Heart right ventricle (tissue), 16 donors: ENCODE measurements at regions not wholly inside any gene's neighbourhood (a gene's known extent, or its start where the extent isn't known, plus 50 kb on each side); places are given as distances from the start of the nearest gene placed in this dataset.

Experiments
- ATAC-seq, 8 donors: fragments of 200-7000 bp; cut with Tn5 transposase; one replicate each; pipeline ENCODE4 v1.9.1; 2020; ENCODE audit warnings: mild to moderate bottlenecking in 8 of 8, moderate library complexity in 8 of 8, moderate number of reproducible peaks in 1 of 8
- DNase-seq, 2 donors: peaks; one replicate each; pipeline ENCODE4 v3.0.0-alpha.2; 2020
- H3K27ac ChIP-seq, 10 donors: fragments of 200-600 bp; sonication (generic) in 2 of 10; one replicate each; pipeline versions ENCODE4 v1.5.0 to v1.8.0; 2020 to 2022; ENCODE audit warnings: mild to moderate bottlenecking in 3 of 10
- H3K27me3 ChIP-seq, 7 donors: fragments of 200-600 bp; one replicate each; pipeline ENCODE4 v1.8.0; 2021 to 2022; ENCODE audit warnings: mild to moderate bottlenecking in 2 of 7
- H3K36me3 ChIP-seq, 9 donors: fragments of 200-600 bp; sonication (generic) in 1 of 9; one replicate each; pipeline versions ENCODE4 v1.5.0 to v1.8.0; 2020 to 2022; ENCODE audit warnings: mild to moderate bottlenecking in 2 of 9
- H3K4me1 ChIP-seq, 9 donors: fragments of 200-600 bp; sonication (generic) in 1 of 9; one replicate each; pipeline versions ENCODE4 v1.5.0 to v1.8.0; 2020 to 2022; ENCODE audit warnings: mild to moderate bottlenecking in 4 of 9
- H3K4me3 ChIP-seq, 10 donors: fragments of 200-600 bp; sonication (generic) in 2 of 10; one replicate each; pipeline versions ENCODE4 v1.5.0 to v1.8.0; 2020 to 2022; ENCODE audit warnings: mild to moderate bottlenecking in 7 of 10, moderate library complexity in 2 of 10
- H3K9me3 ChIP-seq, 11 donors: fragments of 200-600 bp in 10 of 11; sonication (generic) in 2 of 11; one replicate each; pipeline versions ENCODE4 v1.5.0 to v1.8.0; 2013 to 2022; ENCODE audit warnings: mild to moderate bottlenecking in 2 of 11, control low read depth in 1 of 11, moderate library complexity in 1 of 11
- CTCF ChIP-seq, 9 donors: fragments of 200-600 bp; sonication (generic) in 2 of 9; IDR thresholded peaks; one replicate each; pipeline versions ENCODE4 v1.5.0 to v1.8.0; 2021 to 2022; ENCODE audit warnings: antibody characterized with exemption in 9 of 9, mild to moderate bottlenecking in 5 of 9, moderate library complexity in 1 of 9
- WGBS, 2 donors: extraction: QIAGEN DNeasy Blood & Tissue Kit; methylation state at CpG; one replicate each; pipeline ENCODE4 v1.1.7; 2013; ENCODE audit warnings: inconsistent platforms in 1 of 2; 5-methylcytosine and 5-hydroxymethylcytosine counted together
- intact Hi-C, 10 donors: fragments of 100-400 bp; cut with DNase I; formaldehyde crosslinking; loops; one replicate each; pipeline versions ENCODE4 v1.11.1 to v1.14.2; 2022
- donor health status: Arrhythmogenic right ventricular cardiomyopathy.
- donor health status: ischemic (EF 13 %, LVEDD 7.1; RV severe dilation, severe dysfunction).
- donor health status: healthy with polysubstance abuse.
- donor health status: DM: no; HTN: yes; CAD: no.
- donor health status: DM: no; HTN: no; CAD: no.
- donor health status: ischemic (EF 25% LVEDD 6.9; RV normal size, moderate dysfunction).
- donor health status: ischemic (EF 25% LVEDD 5.7; RV mildly dilated, moderate dysfunction).
- donor health status: healthy.
- donor health status: DM: yes; HTN: yes; CAD: no.
- donor health status: Ischemic cardiomyopathy.
- donor health status: ischemic (EF 35%, LVEDD 5.7; RV mildly dilated, moderate dysfunction).
- donor health status: nonischemic (EF 11% LVEDD 7.7; RV severe dilation, severe dysfunction).
- donor health status: DM: yes; HTN: yes; CAD: no.
- donor health status: PGD.
- donor health status: ischemic (EF 29% LVEDD 5.4; RV normal size, mild dysfunction).
- donor health status: nonischemic (EF 23%, LVEDD 6.1; RV moderate dilation, normal function).

GRCh38 chrX:13261348-13261747, 58.5 kb downstream of the ATXN3L start:
- TF ChIP-seq CTCF (IDR thresholded peaks at IDR 0.05): no peak
- Histone ChIP-seq H3K9me3 (no peaks in the 10 kb centered on the region), H3K27ac (no peak overlapping the region), H3K36me3 (no peaks in the 10 kb centered on the region), H3K27me3 (peaks cover 0 to 46% (median 0%) of the 10 kb centered on the region in 7 donors), H3K4me1 (peaks cover 0 to 3% (median 0%) of the 10 kb centered on the region in 9 donors), H3K4me3 (no peak overlapping the region)
- 96 to 98% methylated on average over 5 of the region's 5 CpGs for WGBS, 2 donors
- intact Hi-C loops: no loop called here
- no peak for DNase-seq
- ATAC-seq: no peak

- Histone ChIP-seq H3K27ac (no peak overlapping the region), H3K27me3 (peaks cover 0 to 52% (median 0%) of the 10 kb centered on the region in 7 donors), H3K4me1 (peaks cover 0 to 3% (median 0%) of the 10 kb centered on the region in 9 donors), H3K9me3 (no peaks in the 10 kb centered on the region), H3K4me3 (no peak overlapping the region), H3K36me3 (no peaks in the 10 kb centered on the region)
- WGBS, 2 donors: 93 to 95% methylated on average over 4 of the region's 4 CpGs
- ATAC-seq (no peak), DNase-seq (no peak)
- no peak for TF ChIP-seq CTCF (IDR thresholded peaks at IDR 0.05)
- intact Hi-C loops: no loop called here
Observed at GRCh38 chrX:13260598-13260997, 59.3 kb downstream of the ATXN3L start.

- 96 to 97% methylated on average over 5 of the region's 5 CpGs for WGBS, 2 donors
- TF ChIP-seq CTCF (IDR thresholded peaks at IDR 0.05): no peak
- intact Hi-C loops: loop anchor here in 1 of 10 donors (10.0 kb wide), 2 partner anchors 226 to 284 kb away; partner anchors contain the start of gene TMSB4X
- Histone ChIP-seq H3K4me1 (peaks cover 0 to 7% (median 0%) of the 10 kb centered on the region in 9 donors), H3K4me3 (no peak overlapping the region), H3K27ac (no peak overlapping the region), H3K27me3 (peaks cover 0 to 49% (median 0%) of the 10 kb centered on the region in 7 donors), H3K36me3 (no peaks in the 10 kb centered on the region), H3K9me3 (no peaks in the 10 kb centered on the region)
- no peak for DNase-seq
- no peak for ATAC-seq
Observed at GRCh38 chrX:13258725-13259124, 61.1 kb downstream of the ATXN3L start.

GRCh38 chrX:13258052-13258444, 61.8 kb downstream of the ATXN3L start:
- intact Hi-C loops: loop anchor here in 1 of 10 donors (10.0 kb wide), 2 partner anchors 227 to 283 kb away; partner anchors contain the start of gene TMSB4X
- WGBS, 2 donors: 78 to 84% methylated on average over 3 of the region's 3 CpGs
- H3K4me1 ChIP-seq: peaks cover 0 to 7% (median 0%) of the 10 kb centered on the region in 9 donors

More at GRCh38 chrX:13258052-13258444, 61.8 kb downstream of the ATXN3L start:
- H3K27me3 ChIP-seq: peaks cover 0 to 42% (median 0%) of the 10 kb centered on the region in 7 donors
- no peaks in the 10 kb centered on the region for H3K36me3 ChIP-seq
- H3K4me3 ChIP-seq: no peak overlapping the region
- no peak for DNase-seq
- no peak for ATAC-seq
- no peak for TF ChIP-seq CTCF (IDR thresholded peaks at IDR 0.05)
- H3K9me3 ChIP-seq: peaks cover 0 to 4% (median 0%) of the 10 kb centered on the region in 11 donors
- H3K27ac ChIP-seq: no peak overlapping the region
